ENCODE measurements at regions not wholly inside any gene's neighbourhood (a gene's known extent, or its start where the extent isn't known, plus 50 kb on each side); places are given as distances from the start of the nearest gene placed in this dataset.

DNA sequence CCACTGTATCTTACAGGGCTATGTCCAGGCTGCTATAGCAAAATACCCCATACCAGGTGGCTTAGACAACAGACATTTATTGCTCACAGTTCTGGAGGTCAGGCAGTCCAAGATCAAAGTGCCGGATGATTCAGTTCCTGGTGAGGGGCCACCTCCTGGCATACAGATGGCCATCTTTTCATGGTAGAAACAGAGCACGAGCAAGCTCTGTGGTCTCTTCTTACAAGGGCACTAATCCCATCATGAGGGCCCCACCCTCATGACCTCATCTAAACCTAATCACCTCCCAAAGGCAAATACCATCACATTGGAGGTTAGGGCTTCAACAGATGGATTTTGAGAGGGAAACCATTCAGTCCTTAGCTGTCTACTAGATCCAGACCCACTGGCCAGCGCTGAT lies 117.4 kb upstream of the NECTIN1 start:
- Mint-ChIP-seq H3K27ac (ENCODE audit: unreplicated experiment) (no peak overlapping the region), H3K9me3 (no peaks in the 10 kb centered on the region), H3K4me3 (no peak overlapping the region), H3K27me3 (ENCODE audit: low read depth) (no peaks in the 10 kb centered on the region), H3K36me3 (ENCODE audit: low read depth) (no peaks in the 10 kb centered on the region), H3K4me1 (no peaks in the 10 kb centered on the region)
- TF ChIP-seq, protein P1, sequence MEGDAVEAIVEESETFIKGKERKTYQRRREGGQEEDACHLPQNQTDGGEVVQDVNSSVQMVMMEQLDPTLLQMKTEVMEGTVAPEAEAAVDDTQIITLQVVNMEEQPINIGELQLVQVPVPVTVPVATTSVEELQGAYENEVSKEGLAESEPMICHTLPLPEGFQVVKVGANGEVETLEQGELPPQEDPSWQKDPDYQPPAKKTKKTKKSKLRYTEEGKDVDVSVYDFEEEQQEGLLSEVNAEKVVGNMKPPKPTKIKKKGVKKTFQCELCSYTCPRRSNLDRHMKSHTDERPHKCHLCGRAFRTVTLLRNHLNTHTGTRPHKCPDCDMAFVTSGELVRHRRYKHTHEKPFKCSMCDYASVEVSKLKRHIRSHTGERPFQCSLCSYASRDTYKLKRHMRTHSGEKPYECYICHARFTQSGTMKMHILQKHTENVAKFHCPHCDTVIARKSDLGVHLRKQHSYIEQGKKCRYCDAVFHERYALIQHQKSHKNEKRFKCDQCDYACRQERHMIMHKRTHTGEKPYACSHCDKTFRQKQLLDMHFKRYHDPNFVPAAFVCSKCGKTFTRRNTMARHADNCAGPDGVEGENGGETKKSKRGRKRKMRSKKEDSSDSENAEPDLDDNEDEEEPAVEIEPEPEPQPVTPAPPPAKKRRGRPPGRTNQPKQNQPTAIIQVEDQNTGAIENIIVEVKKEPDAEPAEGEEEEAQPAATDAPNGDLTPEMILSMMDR (conservative IDR thresholded peaks at IDR 0.05): no peak
- no peak for DNase-seq (ENCODE audit: low read depth, low spot score)

- Mint-ChIP-seq H3K9me3 (no peaks in the 10 kb centered on the region), H3K4me1 (no peaks in the 10 kb centered on the region), H3K27me3 (ENCODE audit: low read depth) (no peaks in the 10 kb centered on the region), H3K27ac (ENCODE audit: unreplicated experiment) (no peak overlapping the region), H3K4me3 (no peak overlapping the region), H3K36me3 (ENCODE audit: low read depth) (no peaks in the 10 kb centered on the region)
- DNase-seq (ENCODE audit: low read depth, low spot score): no peak
- TF ChIP-seq, protein P1 (conservative IDR thresholded peaks at IDR 0.05): no peak
Observed at GRCh38 chr11:119845756-119846155, 116.8 kb upstream of the NECTIN1 start.

- H3K9me3 Mint-ChIP-seq: no peaks in the 10 kb centered on the region
- no peaks in the 10 kb centered on the region for H3K4me1 Mint-ChIP-seq
- no peak for DNase-seq (ENCODE audit: low read depth, low spot score)
- H3K27me3 Mint-ChIP-seq (ENCODE audit: low read depth): no peaks in the 10 kb centered on the region
- TF ChIP-seq, protein P1 (conservative IDR thresholded peaks at IDR 0.05): no peak
- no peak overlapping the region for H3K4me3 Mint-ChIP-seq
- no peaks in the 10 kb centered on the region for H3K36me3 Mint-ChIP-seq (ENCODE audit: low read depth)
- no peak overlapping the region for H3K27ac Mint-ChIP-seq (ENCODE audit: unreplicated experiment)
Observed at GRCh38 chr11:119845305-119845704, 116.3 kb upstream of the NECTIN1 start.

- H3K9me3 Mint-ChIP-seq: no peaks in the 10 kb centered on the region
- H3K36me3 Mint-ChIP-seq (ENCODE audit: low read depth): no peaks in the 10 kb centered on the region
- H3K27me3 Mint-ChIP-seq (ENCODE audit: low read depth): no peaks in the 10 kb centered on the region
- H3K4me3 Mint-ChIP-seq: no peak overlapping the region
- DNase-seq (ENCODE audit: low read depth, low spot score): no peak
- H3K4me1 Mint-ChIP-seq: no peaks in the 10 kb centered on the region
- TF ChIP-seq, protein P1 (conservative IDR thresholded peaks at IDR 0.05): no peak
- no peak overlapping the region for H3K27ac Mint-ChIP-seq (ENCODE audit: unreplicated experiment)
Observed at GRCh38 chr11:119844808-119845207, 115.8 kb upstream of the NECTIN1 start.

DNA sequence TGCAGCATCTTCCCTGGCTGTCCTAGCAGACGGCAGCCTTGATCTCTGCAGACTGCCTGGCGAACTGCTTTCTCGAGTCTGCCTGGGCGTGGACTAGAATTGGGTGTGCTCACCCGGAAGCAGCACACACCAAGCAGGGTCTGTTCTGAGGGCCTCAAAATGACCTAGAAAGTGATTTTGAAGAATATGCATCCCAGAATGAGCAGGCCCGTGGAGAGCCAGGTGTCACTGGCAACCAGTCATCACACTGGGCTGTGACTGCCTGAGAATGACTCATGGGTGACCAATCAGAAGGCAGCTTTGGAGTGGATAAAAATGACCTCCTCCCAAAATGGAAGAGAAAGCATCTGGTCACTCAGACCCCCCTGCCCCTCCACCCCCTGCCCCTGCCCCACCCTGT lies 114.9 kb upstream of the NECTIN1 start:
- H3K27ac Mint-ChIP-seq (ENCODE audit: unreplicated experiment): no peak overlapping the region
- H3K4me1 Mint-ChIP-seq: peaks cover 5% of the 10 kb centered on the region
- TF ChIP-seq, protein P1 (conservative IDR thresholded peaks at IDR 0.05): no peak
- H3K4me3 Mint-ChIP-seq: no peak overlapping the region
- no peak for DNase-seq (ENCODE audit: low read depth, low spot score)
- H3K9me3 Mint-ChIP-seq: no peaks in the 10 kb centered on the region
- H3K36me3 Mint-ChIP-seq (ENCODE audit: low read depth): no peaks in the 10 kb centered on the region
- H3K27me3 Mint-ChIP-seq (ENCODE audit: low read depth): peaks cover 2% of the 10 kb centered on the region

DNA sequence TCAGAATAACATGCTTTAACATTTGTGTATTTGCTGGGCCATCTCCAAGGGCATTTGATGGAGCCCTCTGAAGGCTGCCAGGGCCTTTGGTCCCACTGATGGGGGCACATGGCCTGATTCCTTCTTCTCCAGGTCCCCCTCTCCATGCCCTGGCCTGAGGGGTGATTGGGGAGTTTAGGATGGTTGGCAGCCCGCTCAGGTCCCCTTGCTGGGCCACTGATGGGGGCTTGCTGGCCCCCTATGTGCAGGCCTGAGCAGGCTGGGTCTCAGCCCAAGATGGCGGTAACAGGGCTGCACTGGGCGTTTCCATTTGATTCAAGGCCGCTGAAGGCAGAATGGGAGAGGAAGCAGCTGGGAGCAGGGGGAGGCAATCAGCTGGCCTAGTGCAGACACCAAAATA lies 113.7 kb upstream of the NECTIN1 start:
- no peak overlapping the region for H3K27ac Mint-ChIP-seq (ENCODE audit: unreplicated experiment)
- peaks cover 2% of the 10 kb centered on the region for H3K27me3 Mint-ChIP-seq (ENCODE audit: low read depth)
- no peak for DNase-seq (ENCODE audit: low read depth, low spot score)
- H3K9me3 Mint-ChIP-seq: no peaks in the 10 kb centered on the region
- TF ChIP-seq, protein P1 (conservative IDR thresholded peaks at IDR 0.05): no peak
- no peaks in the 10 kb centered on the region for H3K36me3 Mint-ChIP-seq (ENCODE audit: low read depth)
- H3K4me3 Mint-ChIP-seq: no peak overlapping the region
- peaks cover 5% of the 10 kb centered on the region for H3K4me1 Mint-ChIP-seq
